Nephron progenitor cell (in vitro differentiated cells): ENCODE measurements at regions not wholly inside any gene's neighbourhood (a gene's known extent, or its start where the extent isn't known, plus 50 kb on each side); places are given as distances from the start of the nearest gene placed in this dataset.
A peak's percentile ranks its signal among the peaks of the same experiment; 100 is the strongest.

Source experiments
- DNase-seq: peaks from one replicate; pipeline ENCODE4 v3.0.0; 2021
- H3K27ac Mint-ChIP-seq: 2 replicates; pipeline ENCODE4 v1.8.0; 2021; ENCODE audit warnings: mild to moderate bottlenecking, moderate library complexity, mixed read lengths
- H3K27me3 Mint-ChIP-seq: 2 replicates; pipeline ENCODE4 v1.8.0; 2021; ENCODE audit warnings: mild to moderate bottlenecking, low read depth, mixed read lengths; ENCODE audit not compliant: poor library complexity
- H3K36me3 Mint-ChIP-seq: 2 replicates; pipeline ENCODE4 v1.8.0; 2021; ENCODE audit warnings: low read depth, mixed read lengths
- H3K4me1 Mint-ChIP-seq: 2 replicates; pipeline ENCODE4 v1.8.0; 2021; ENCODE audit warnings: mixed read lengths
- H3K4me3 Mint-ChIP-seq: 2 replicates; pipeline ENCODE4 v1.8.0; 2021; ENCODE audit warnings: mild to moderate bottlenecking, moderate library complexity, mixed read lengths
- H3K9me3 Mint-ChIP-seq: 2 replicates; pipeline ENCODE4 v1.8.0; 2021; ENCODE audit warnings: mild to moderate bottlenecking, moderate library complexity, mixed read lengths
- TF ChIP-seq, protein P1 (sequence below): fragments of 200-600 bp; sonication (generic); IDR thresholded peaks from 2 replicates; pipeline ENCODE4 v1.5.0; 2021; ENCODE audit warnings: antibody characterized with exemption

DNA sequence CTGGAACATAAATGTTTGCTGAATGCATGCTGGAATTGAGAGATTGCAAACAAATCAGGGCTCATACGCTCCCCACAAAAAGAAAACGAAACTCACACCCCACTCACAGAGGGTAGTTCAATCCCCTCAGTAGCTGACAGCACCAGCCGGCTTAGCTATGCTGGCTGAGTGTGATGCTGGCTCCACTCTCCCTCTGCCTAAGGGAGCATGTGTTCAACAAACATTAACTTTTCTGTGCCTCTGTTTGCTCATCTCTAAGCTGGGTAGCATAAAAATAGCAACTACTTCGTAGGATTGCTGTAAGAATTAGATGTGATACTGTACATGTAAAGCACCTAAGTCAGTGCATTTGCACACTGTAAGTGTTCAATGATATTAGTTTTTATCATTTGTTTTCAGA lies 282.6 kb downstream of the FOXO1 start:
- peaks cover 3% of the 10 kb centered on the region for H3K9me3 Mint-ChIP-seq
- peak overlapping the region; percentile 48 for H3K27ac Mint-ChIP-seq
- TF ChIP-seq, protein P1, sequence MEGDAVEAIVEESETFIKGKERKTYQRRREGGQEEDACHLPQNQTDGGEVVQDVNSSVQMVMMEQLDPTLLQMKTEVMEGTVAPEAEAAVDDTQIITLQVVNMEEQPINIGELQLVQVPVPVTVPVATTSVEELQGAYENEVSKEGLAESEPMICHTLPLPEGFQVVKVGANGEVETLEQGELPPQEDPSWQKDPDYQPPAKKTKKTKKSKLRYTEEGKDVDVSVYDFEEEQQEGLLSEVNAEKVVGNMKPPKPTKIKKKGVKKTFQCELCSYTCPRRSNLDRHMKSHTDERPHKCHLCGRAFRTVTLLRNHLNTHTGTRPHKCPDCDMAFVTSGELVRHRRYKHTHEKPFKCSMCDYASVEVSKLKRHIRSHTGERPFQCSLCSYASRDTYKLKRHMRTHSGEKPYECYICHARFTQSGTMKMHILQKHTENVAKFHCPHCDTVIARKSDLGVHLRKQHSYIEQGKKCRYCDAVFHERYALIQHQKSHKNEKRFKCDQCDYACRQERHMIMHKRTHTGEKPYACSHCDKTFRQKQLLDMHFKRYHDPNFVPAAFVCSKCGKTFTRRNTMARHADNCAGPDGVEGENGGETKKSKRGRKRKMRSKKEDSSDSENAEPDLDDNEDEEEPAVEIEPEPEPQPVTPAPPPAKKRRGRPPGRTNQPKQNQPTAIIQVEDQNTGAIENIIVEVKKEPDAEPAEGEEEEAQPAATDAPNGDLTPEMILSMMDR, result no peak
- H3K4me1 Mint-ChIP-seq, result peaks cover 34% of the 10 kb centered on the region
- H3K36me3 Mint-ChIP-seq, result no peaks in the 10 kb centered on the region
- H3K27me3 Mint-ChIP-seq, result peaks cover 4% of the 10 kb centered on the region
- H3K4me3 Mint-ChIP-seq, result no peak overlapping the region
- DNase-seq, result no peak

DNA sequence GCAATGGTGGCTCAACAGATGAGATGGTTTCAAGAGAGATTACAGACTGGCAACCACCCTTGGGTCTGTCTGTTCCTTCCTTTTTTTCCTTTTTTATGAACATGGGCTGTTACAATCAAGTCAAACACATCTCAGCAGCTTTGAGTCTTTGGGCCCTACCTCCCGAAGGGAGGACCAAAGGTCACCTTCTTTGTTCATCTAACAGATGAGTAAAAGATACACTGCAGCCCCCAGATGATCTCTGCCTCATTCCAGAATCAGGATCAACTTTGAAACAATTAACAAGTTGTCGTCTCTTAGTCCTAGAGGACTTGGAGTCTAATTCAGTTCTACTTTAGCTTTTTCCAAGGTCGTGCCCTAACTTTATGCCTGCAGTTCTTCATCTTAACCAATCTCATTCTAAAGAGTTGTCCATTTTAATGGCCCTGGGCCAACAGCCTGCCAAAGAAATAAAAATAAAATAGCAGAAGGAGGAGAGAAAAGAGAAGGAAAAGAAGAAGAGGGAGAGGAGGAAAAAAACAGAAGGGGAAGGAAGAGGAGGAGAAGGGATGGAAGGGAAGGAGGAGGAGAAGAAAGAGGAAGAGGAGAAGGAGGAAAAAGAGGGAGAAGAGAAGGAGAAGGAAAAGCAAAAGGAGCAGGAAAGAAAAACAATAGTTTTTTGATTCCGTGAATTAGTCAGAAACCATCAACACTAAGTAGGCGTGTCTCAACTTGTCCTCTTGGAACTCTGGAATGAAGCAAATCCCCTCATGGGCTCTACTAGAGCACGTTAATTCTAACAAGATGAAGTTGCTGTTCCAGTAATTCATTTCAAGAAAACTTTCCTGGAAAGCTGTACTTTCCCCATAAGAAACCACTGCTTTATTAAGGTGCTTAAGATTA lies 281.2 kb downstream of the FOXO1 start:
- peaks cover 4% of the 10 kb centered on the region for H3K27me3 Mint-ChIP-seq
- H3K36me3 Mint-ChIP-seq, result no peaks in the 10 kb centered on the region
- H3K27ac Mint-ChIP-seq, result peak overlapping the region; percentile 6
- no peaks in the 10 kb centered on the region for H3K9me3 Mint-ChIP-seq
- DNase-seq, result no peak
- TF ChIP-seq, protein P1, result no peak
- no peak overlapping the region for H3K4me3 Mint-ChIP-seq
- H3K4me1 Mint-ChIP-seq, result peaks cover 35% of the 10 kb centered on the region

GRCh38 chr13:40385858-40386180 lies 280.6 kb downstream of the FOXO1 start:
- no peak for DNase-seq
- no peaks in the 10 kb centered on the region for H3K36me3 Mint-ChIP-seq
- H3K9me3 Mint-ChIP-seq, result no peaks in the 10 kb centered on the region
- peaks cover 30% of the 10 kb centered on the region for H3K4me1 Mint-ChIP-seq
- no peak overlapping the region for H3K4me3 Mint-ChIP-seq
- no peak overlapping the region for H3K27ac Mint-ChIP-seq
- H3K27me3 Mint-ChIP-seq, result peaks cover 4% of the 10 kb centered on the region
- TF ChIP-seq, protein P1, result no peak

- Mint-ChIP-seq H3K9me3 (no peaks in the 10 kb centered on the region), H3K4me3 (no peak overlapping the region), H3K36me3 (no peaks in the 10 kb centered on the region), H3K27ac (no peak overlapping the region), H3K27me3 (peaks cover 4% of the 10 kb centered on the region), H3K4me1 (peaks cover 29% of the 10 kb centered on the region)
- TF ChIP-seq, protein P1, result no peak
- no peak for DNase-seq
Measured at GRCh38 chr13:40386586-40386985, 279.9 kb downstream of the FOXO1 start.

- H3K4me1 Mint-ChIP-seq, result peaks cover 17% of the 10 kb centered on the region
- TF ChIP-seq, protein P1, result no peak
- H3K27ac Mint-ChIP-seq, result no peak overlapping the region
- H3K4me3 Mint-ChIP-seq, result no peak overlapping the region
- DNase-seq, result no peak
- no peaks in the 10 kb centered on the region for H3K9me3 Mint-ChIP-seq
- H3K27me3 Mint-ChIP-seq, result peaks cover 8% of the 10 kb centered on the region
- H3K36me3 Mint-ChIP-seq, result no peaks in the 10 kb centered on the region
Measured at GRCh38 chr13:40387775-40388174, 278.7 kb downstream of the FOXO1 start.

DNA sequence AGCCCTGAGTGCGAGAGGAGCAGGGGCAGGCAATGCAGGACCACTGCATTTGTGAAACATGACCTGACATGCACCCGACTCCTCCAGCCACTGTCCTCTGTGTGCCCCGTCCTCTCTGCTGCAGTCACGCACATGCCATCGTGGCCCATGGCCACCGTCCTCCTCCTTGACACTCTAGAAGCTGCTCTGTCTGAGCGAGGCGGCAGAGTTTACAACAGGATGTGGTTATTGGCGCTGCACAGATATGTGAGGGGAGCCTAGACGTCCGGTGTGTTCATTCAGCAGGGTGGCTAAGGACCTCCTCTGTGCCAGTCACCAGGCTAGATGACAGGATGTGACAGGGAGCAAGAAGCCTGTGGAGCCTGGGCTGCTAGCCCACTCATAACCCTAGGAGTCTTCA lies 277.8 kb downstream of the FOXO1 start:
- H3K27ac Mint-ChIP-seq, result peak overlapping the region; percentile 47
- H3K4me1 Mint-ChIP-seq, result peaks cover 17% of the 10 kb centered on the region
- peaks cover 8% of the 10 kb centered on the region for H3K27me3 Mint-ChIP-seq
- TF ChIP-seq, protein P1, result no peak
- no peak for DNase-seq
- H3K9me3 Mint-ChIP-seq, result no peaks in the 10 kb centered on the region
- H3K36me3 Mint-ChIP-seq, result no peaks in the 10 kb centered on the region
- no peak overlapping the region for H3K4me3 Mint-ChIP-seq
